ENCODE measurements at regions not wholly inside any gene's neighbourhood (a gene's known extent, or its start where the extent isn't known, plus 50 kb on each side); places are given as distances from the start of the nearest gene placed in this dataset.

DNA sequence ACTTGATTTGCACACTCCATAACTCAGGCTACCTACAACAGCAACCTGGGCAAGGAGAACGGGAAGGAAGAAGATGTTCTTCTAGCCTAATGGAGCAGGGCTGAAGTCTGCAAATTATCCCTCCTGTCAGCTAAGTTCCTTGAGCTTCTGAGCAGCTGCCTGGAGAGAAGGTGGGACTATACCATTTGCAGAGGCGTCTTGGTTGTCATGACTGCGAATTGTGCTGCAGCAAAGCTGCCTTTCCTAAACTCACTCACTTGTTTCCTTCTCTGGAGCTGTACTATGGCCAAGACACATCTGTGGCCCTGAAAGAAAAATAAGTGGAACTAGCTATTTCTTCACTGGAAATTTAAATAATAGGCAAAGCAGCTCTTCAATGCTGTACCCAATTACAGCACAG, 682.4 kb upstream of the GRIA3 start:
- H3K4me3 ChIP-seq, result no peak overlapping the region
- no peak for TF ChIP-seq POLR2A (IDR thresholded peaks at IDR 0.05)
- no peak for TF ChIP-seq EP300 (IDR thresholded peaks at IDR 0.05)
- TF ChIP-seq POLR2AphosphoS5 (IDR thresholded peaks at IDR 0.05), result no peak
- TF ChIP-seq, protein P1, sequence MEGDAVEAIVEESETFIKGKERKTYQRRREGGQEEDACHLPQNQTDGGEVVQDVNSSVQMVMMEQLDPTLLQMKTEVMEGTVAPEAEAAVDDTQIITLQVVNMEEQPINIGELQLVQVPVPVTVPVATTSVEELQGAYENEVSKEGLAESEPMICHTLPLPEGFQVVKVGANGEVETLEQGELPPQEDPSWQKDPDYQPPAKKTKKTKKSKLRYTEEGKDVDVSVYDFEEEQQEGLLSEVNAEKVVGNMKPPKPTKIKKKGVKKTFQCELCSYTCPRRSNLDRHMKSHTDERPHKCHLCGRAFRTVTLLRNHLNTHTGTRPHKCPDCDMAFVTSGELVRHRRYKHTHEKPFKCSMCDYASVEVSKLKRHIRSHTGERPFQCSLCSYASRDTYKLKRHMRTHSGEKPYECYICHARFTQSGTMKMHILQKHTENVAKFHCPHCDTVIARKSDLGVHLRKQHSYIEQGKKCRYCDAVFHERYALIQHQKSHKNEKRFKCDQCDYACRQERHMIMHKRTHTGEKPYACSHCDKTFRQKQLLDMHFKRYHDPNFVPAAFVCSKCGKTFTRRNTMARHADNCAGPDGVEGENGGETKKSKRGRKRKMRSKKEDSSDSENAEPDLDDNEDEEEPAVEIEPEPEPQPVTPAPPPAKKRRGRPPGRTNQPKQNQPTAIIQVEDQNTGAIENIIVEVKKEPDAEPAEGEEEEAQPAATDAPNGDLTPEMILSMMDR (IDR thresholded peaks at IDR 0.05), result no peak
- H3K9me3 ChIP-seq, result no peaks in the 10 kb centered on the region
- no peak overlapping the region for H3K27ac ChIP-seq
- no peaks in the 10 kb centered on the region for H3K4me1 ChIP-seq
- 54 to 84% methylated on average over 3 of the region's 3 CpGs for WGBS, 2 donors
- no peak for ATAC-seq (ENCODE audit: low FRiP score in 2 of 2)
- H3K36me3 ChIP-seq, result no peaks in the 10 kb centered on the region
- H3K27me3 ChIP-seq, result no peaks in the 10 kb centered on the region
- no peak for DNase-seq

DNA sequence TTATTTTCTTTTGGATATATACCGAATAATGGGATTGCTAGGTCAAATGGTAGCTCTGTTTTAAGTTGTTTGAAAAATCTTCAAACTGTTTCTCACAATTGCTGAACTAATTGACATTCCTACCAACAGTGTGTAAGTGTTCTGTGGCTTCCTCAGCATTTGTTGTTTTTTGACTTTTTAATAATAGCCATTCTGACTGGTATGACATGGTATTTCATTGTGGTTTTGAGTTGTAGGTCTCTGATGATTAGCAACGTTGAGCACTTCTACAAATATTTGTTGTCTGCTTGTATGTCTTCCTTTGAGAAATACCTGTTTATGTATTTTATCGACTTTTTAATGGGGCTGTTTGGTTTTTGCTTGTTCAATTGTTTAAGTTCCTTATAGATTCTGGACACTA, 680.1 kb upstream of the GRIA3 start:
- H3K27me3 ChIP-seq, result no peaks in the 10 kb centered on the region
- H3K4me3 ChIP-seq, result no peak overlapping the region
- no peaks in the 10 kb centered on the region for H3K4me1 ChIP-seq
- TF ChIP-seq, protein P1 (IDR thresholded peaks at IDR 0.05), result no peak
- TF ChIP-seq EP300 (IDR thresholded peaks at IDR 0.05) (no peak), POLR2AphosphoS5 (IDR thresholded peaks at IDR 0.05) (no peak), POLR2A (IDR thresholded peaks at IDR 0.05) (no peak)
- no peaks in the 10 kb centered on the region for H3K36me3 ChIP-seq
- no peaks in the 10 kb centered on the region for H3K9me3 ChIP-seq
- DNase-seq (no peak), ATAC-seq (ENCODE audit: low FRiP score in 2 of 2) (no peak)
- no peak overlapping the region for H3K27ac ChIP-seq
- 57 to 71% methylated on average over 3 of the region's 3 CpGs for WGBS, 2 donors

DNA sequence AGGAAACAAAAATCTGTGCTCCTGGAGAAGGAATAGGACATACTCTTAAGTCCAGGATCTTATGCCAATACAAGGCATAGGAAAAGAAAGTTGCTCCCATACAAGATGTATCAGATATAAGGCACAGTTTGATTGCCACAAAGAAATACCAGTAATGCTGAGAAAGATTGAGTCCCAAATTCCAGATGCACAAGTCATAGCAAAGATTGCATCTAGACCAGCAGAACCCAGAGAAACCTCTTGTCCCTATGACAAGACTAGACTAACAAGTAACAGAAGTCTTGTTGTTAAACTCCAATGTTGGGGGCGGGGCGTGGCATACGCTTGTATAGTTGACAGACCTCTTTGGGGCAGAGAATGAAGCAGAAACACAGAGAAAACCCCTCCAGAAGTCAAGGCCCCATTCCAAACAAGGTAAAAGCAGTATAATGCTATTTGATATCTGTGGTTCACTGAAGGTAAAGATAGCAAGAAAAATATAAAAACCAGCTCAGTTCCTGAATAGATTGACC, 671.5 kb upstream of the GRIA3 start:
- no peaks in the 10 kb centered on the region for H3K27me3 ChIP-seq
- no peaks in the 10 kb centered on the region for H3K36me3 ChIP-seq
- no peaks in the 10 kb centered on the region for H3K9me3 ChIP-seq
- DNase-seq (no peak), ATAC-seq (ENCODE audit: low FRiP score in 2 of 2) (no peak)
- H3K27ac ChIP-seq, result no peak overlapping the region
- H3K4me3 ChIP-seq, result no peak overlapping the region
- 77 to 100% methylated on average over 3 of the region's 3 CpGs for WGBS, 2 donors
- TF ChIP-seq EP300 (IDR thresholded peaks at IDR 0.05) (no peak), POLR2AphosphoS5 (IDR thresholded peaks at IDR 0.05) (no peak), POLR2A (IDR thresholded peaks at IDR 0.05) (no peak)
- H3K4me1 ChIP-seq, result no peaks in the 10 kb centered on the region

DNA sequence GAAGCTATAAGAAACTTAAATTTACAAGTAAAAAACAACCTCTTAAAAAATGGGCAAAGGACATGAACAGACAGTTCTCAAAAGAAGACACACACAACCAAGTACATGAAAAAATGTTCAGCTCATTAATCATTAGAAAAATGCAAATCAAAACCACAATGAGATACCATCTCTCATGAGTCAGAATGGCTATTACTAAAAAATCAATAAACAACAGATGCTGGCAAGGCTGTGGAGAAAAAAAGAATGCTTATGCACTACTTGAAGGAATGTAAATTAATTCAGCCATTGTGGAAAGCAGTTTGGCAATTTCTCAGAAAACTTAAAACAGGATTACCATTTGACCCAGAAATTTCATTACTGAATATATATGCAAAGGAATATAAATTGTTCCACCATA, 666.3 kb upstream of the GRIA3 start:
- Histone ChIP-seq H3K4me3 (no peak overlapping the region), H3K27me3 (no peaks in the 10 kb centered on the region), H3K9me3 (no peaks in the 10 kb centered on the region), H3K36me3 (no peaks in the 10 kb centered on the region), H3K27ac (no peak overlapping the region), H3K4me1 (no peaks in the 10 kb centered on the region)
- TF ChIP-seq POLR2A (IDR thresholded peaks at IDR 0.05) (no peak), EP300 (IDR thresholded peaks at IDR 0.05) (no peak), POLR2AphosphoS5 (IDR thresholded peaks at IDR 0.05) (no peak)
- TF ChIP-seq, protein P1 (IDR thresholded peaks at IDR 0.05), result no peak
- ATAC-seq (ENCODE audit: low FRiP score in 2 of 2), result no peak
- no peak for DNase-seq

DNA sequence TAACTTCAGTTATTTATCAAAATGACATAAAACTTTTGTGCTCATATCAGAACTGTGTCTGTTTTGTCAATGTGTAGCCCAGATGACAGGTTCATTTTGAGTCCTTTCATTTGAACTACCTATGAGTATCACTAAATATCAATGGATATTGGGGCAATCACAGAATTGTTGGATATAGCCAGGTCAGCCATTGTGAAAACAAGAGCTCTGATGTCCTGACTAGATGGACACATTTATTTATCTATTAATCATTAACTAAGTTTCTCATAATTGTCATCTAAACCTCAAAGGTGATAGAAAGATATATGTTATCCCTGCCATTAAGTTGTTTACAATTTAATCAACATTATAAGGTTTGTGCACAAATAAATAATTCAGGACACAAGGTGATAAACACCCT, 638.3 kb upstream of the GRIA3 start:
- TF ChIP-seq POLR2A (IDR thresholded peaks at IDR 0.05) (no peak), EP300 (IDR thresholded peaks at IDR 0.05) (no peak), POLR2AphosphoS5 (IDR thresholded peaks at IDR 0.05) (no peak)
- TF ChIP-seq, protein P1 (IDR thresholded peaks at IDR 0.05), result no peak
- H3K4me3 ChIP-seq, result no peak overlapping the region
- no peak for ATAC-seq (ENCODE audit: low FRiP score in 2 of 2)
- no peaks in the 10 kb centered on the region for H3K36me3 ChIP-seq
- H3K4me1 ChIP-seq, result no peaks in the 10 kb centered on the region
- no peak for DNase-seq
- H3K9me3 ChIP-seq, result no peaks in the 10 kb centered on the region
- no peak overlapping the region for H3K27ac ChIP-seq
- no peaks in the 10 kb centered on the region for H3K27me3 ChIP-seq
